K562 (cell line): ENCODE measurements at regions not wholly inside any gene's neighbourhood (a gene's known extent, or its start where the extent isn't known, plus 50 kb on each side); places are given as distances from the start of the nearest gene placed in this dataset.

Experiments
- ATAC-seq: fragments of 200-7000 bp; cut with Tn5 transposase; 3 replicates; pipeline ENCODE4 v1.9.1; 2020; ENCODE audit warnings: moderate library complexity
- BruUV-seq: library from RNA; stranded (reverse); fragments of 400-500 nt; replicated peaks from 2 replicates; lab custom pipeline; 2021; lab: Mats Ljungman, UMichigan
- CTCF ChIA-PET: fragments of 300-600 bp; formaldehyde crosslinking; extraction: SDS; loops from one replicate; lab custom pipeline; 2021; ENCODE audit warnings: low intra/inter-chr PET ratio; lab: Yijun Ruan, JAX
- POLR2A ChIA-PET: fragments of 300-600, 350-650 bp; sonication (Branson Sonifier 250); formaldehyde crosslinking; extraction: SDS; loops from one replicate; lab custom pipeline; 2021; ENCODE audit warnings: antibody characterized with exemption, inconsistent platforms; lab: Yijun Ruan, JAX
- DNase-seq, 4 experiments: peaks; one replicate each; pipeline versions ENCODE4 v3.0.0 to v3.0.0-alpha.2; 2011 to 2018; ENCODE audit warnings: low spot score in 3 of 4, mixed read lengths in 3 of 4; ENCODE audit errors: extremely low read depth in 1 of 4
- FAIRE-seq: peaks from 2 replicates; lab custom pipeline; 2011; peaks lifted over from hg19 to GRCh38; lab: Jason Lieb, UNC
- H2AFZ ChIP-seq: 2 replicates; pipeline ENCODE4 v1.6.0; 2011; ENCODE audit warnings: low read depth, low read length, control low read depth, inconsistent platforms
- H3K27ac ChIP-seq: fragments of 200-600 bp; 3 replicates; pipeline ENCODE4 v1.8.0; 2011; ENCODE audit warnings: low read depth, mild to moderate bottlenecking, control low read depth, inconsistent platforms, low read length, moderate library complexity, mixed read lengths; ENCODE audit errors: extremely low read depth
- H3K27me3 ChIP-seq, 2 experiments: fragments of 300-600 bp in 1 of 2; 2 replicates in 1 of 2; 3 replicates in 1 of 2; pipeline versions ENCODE4 v1.6.0 to v1.8.0; 2011; ENCODE audit warnings: inconsistent platforms in 2 of 2, low read length in 2 of 2, mild to moderate bottlenecking in 1 of 2, mixed read lengths in 1 of 2, moderate library complexity in 1 of 2; ENCODE audit not compliant: control insufficient read depth in 2 of 2, insufficient read depth in 2 of 2
- H3K36me3 ChIP-seq: fragments of 300-600 bp; 3 replicates; pipeline ENCODE4 v1.8.0; 2011; ENCODE audit warnings: mild to moderate bottlenecking, low read length, inconsistent platforms; ENCODE audit not compliant: control insufficient read depth, insufficient read depth
- H3K4me1 ChIP-seq, 2 experiments: fragments of 200-600 bp in 1 of 2; replicated peaks in 1 of 2; 2 replicates in 1 of 2; 3 replicates in 1 of 2; pipeline versions ENCODE4 v1.5.1 to v1.8.0; 2011; ENCODE audit warnings: inconsistent platforms in 2 of 2, low read length in 2 of 2, mild to moderate bottlenecking in 1 of 2, mixed read lengths in 1 of 2, moderate library complexity in 1 of 2; ENCODE audit not compliant: control insufficient read depth in 2 of 2, insufficient read depth in 2 of 2
- H3K4me2 ChIP-seq: 2 replicates; pipeline ENCODE4 v1.6.1; 2011; ENCODE audit warnings: low read length, control low read depth, inconsistent platforms, mixed read lengths; ENCODE audit not compliant: insufficient read depth
- H3K4me3 ChIP-seq: fragments of 200-600 bp; sonication (generic), shearing (Covaris generic); 2 replicates; pipeline ENCODE4 v1.5.1; 2016; ENCODE audit warnings: control low read depth, inconsistent platforms
- H3K79me2 ChIP-seq: fragments of 200-600 bp; 3 replicates; pipeline ENCODE4 v1.8.0; 2011; ENCODE audit warnings: low read length, inconsistent platforms; ENCODE audit not compliant: control insufficient read depth, insufficient read depth
- H3K9ac ChIP-seq, 2 experiments: 2 replicates each; pipeline versions ENCODE4 v1.6.0 to v1.6.1; 2011; ENCODE audit warnings: low read depth in 2 of 2, low read length in 2 of 2, control low read depth in 1 of 2, inconsistent platforms in 1 of 2, mild to moderate bottlenecking in 1 of 2, mixed read lengths in 1 of 2; ENCODE audit not compliant: insufficient read depth in 1 of 2
- H3K9me1 ChIP-seq: one replicate; pipeline ENCODE4 v1.6.0; 2011; ENCODE audit warnings: inconsistent platforms, mild to moderate bottlenecking, low read length, moderate library complexity; ENCODE audit not compliant: control insufficient read depth, insufficient read depth
- H3K9me3 ChIP-seq: replicated peaks from 2 replicates; pipeline ENCODE4 v1.5.1; 2011; ENCODE audit warnings: low read depth, low read length, inconsistent platforms; ENCODE audit not compliant: control insufficient read depth, insufficient read depth
- H4K20me1 ChIP-seq: replicated peaks from 2 replicates; pipeline ENCODE4 v1.6.1; 2011; ENCODE audit warnings: low read length, inconsistent platforms, mixed read lengths; ENCODE audit not compliant: control insufficient read depth, insufficient read depth
- ASH1L ChIP-seq: fragments of 450-650 bp; IDR thresholded peaks from 2 replicates; pipeline ENCODE4 v1.6.1; 2018; ENCODE audit warnings: borderline replicate concordance, mild to moderate bottlenecking, low read depth; ENCODE audit not compliant: partially characterized antibody
- ATF4 ChIP-seq: fragments of 450-650 bp; formaldehyde crosslinking; IDR thresholded peaks from 2 replicates; pipeline ENCODE4 v1.4.0; 2022; ENCODE audit warnings: mild to moderate bottlenecking, moderate library complexity
- CBX2 ChIP-seq: fragments of 200-600 bp; sonication (generic); IDR thresholded peaks from one replicate; pipeline ENCODE4 v1.6.1; 2012; ENCODE audit warnings: mild to moderate bottlenecking, low read length, inconsistent platforms; ENCODE audit not compliant: insufficient read depth, poor library complexity, severe bottlenecking
- CHD1 ChIP-seq: fragments of 200-600 bp; sonication (generic); IDR thresholded peaks from one replicate; pipeline ENCODE4 v1.6.1; 2012; ENCODE audit warnings: mild to moderate bottlenecking, moderate library complexity, low read length, inconsistent platforms
- CLOCK ChIP-seq: fragments of 250-450 bp; sonication (Bioruptor Pico); IDR thresholded peaks from 2 replicates; pipeline ENCODE4 v1.4.0; 2020; ENCODE audit warnings: mild to moderate bottlenecking, moderate library complexity, borderline replicate concordance
- PBX2 ChIP-seq, 2 experiments: IDR thresholded peaks in 1 of 2; conservative IDR thresholded peaks in 1 of 2; 2 replicates each; pipeline ENCODE4 v1.6.1; 2016; ENCODE audit warnings: low read depth in 2 of 2, mild to moderate bottlenecking in 1 of 2, missing compliant biosample characterization in 1 of 2, missing genetic modification characterization in 1 of 2, moderate library complexity in 1 of 2
- RFX1 ChIP-seq: fragments of 450-650 bp; IDR thresholded peaks from 2 replicates; pipeline ENCODE4 v1.6.1; 2016; ENCODE audit warnings: mild to moderate bottlenecking, moderate library complexity
- TCF15 ChIP-seq: fragments of 250-450 bp; sonication (Bioruptor Pico); IDR thresholded peaks from 2 replicates; pipeline ENCODE4 v1.8.0; 2022; ENCODE audit warnings: moderate library complexity, mild to moderate bottlenecking, inconsistent platforms
- ZNF217 ChIP-seq: sonication (generic); formaldehyde crosslinking; IDR thresholded peaks from 2 replicates; pipeline ENCODE4 v1.8.0; 2022; ENCODE audit warnings: mild to moderate bottlenecking, missing genetic modification reagents
- ZNF316 ChIP-seq: fragments of 450-650 bp; IDR thresholded peaks from 2 replicates; pipeline ENCODE4 v1.6.1; 2016
- WGBS: fragments of 100-300 bp; shearing (Covaris generic); methylation state at CpG from one replicate; pipeline ENCODE4 v1.1.6; 2016; ENCODE audit warnings: low coverage, mixed read lengths; ENCODE audit not compliant: insufficient coverage; ENCODE audit errors: missing lambda C conversion rate; 5-methylcytosine and 5-hydroxymethylcytosine counted together
- in situ Hi-C: fragments of 300-500 bp; cut with MboI; formaldehyde crosslinking; loops from 4 replicates; pipeline ENCODE4 v1.15.0; 2018; ENCODE audit warnings: inconsistent platforms, mixed read lengths
- intact Hi-C: fragments of 100-400 bp; cut with micrococcal nuclease; formaldehyde crosslinking; loops from 2 replicates; pipeline ENCODE4 v1.14.2; 2022

GRCh38 chr14:23725980-23726710, 90.0 kb downstream of the DHRS2 start:
- DNase-seq (no peak), ATAC-seq (no peak), FAIRE-seq (no peak)
- H3K4me1 ChIP-seq: no peaks in the 10 kb centered on the region; a peak in 1 of 5 replicates
- ChIA-PET CTCF (interaction anchor here (2.6 kb wide), 1 partner anchor 184 kb away, joined by 13 read pairs; no protein-coding TSS in a partner anchor), POLR2A (interaction anchor here (0.5 kb wide), 1 partner anchor 215 kb away, joined by 4 read pairs; no protein-coding TSS in a partner anchor)
- no peak overlapping the region for H3K4me2 ChIP-seq
- H3K9ac ChIP-seq: no peak overlapping the region
- WGBS: 8% methylated on average over 15 of the region's 16 CpGs
- no peaks in the 10 kb centered on the region for H3K9me1 ChIP-seq
- intact Hi-C loops (loop anchor here (5.0 kb wide), 1 partner anchor 94 kb away; no protein-coding TSS in a partner anchor), in situ Hi-C loops (no loop called here)
- H3K9me3 ChIP-seq: no peaks in the 10 kb centered on the region
- BruUV-seq: no TSS peak
- no peaks in the 10 kb centered on the region for H4K20me1 ChIP-seq
- H3K4me3 ChIP-seq: no peak overlapping the region
- H3K27ac ChIP-seq: no peak overlapping the region
- no peak overlapping the region for H2AFZ ChIP-seq
- no peaks in the 10 kb centered on the region for H3K79me2 ChIP-seq
- no peaks in the 10 kb centered on the region for H3K27me3 ChIP-seq
- no peaks in the 10 kb centered on the region for H3K36me3 ChIP-seq
- TF ChIP-seq ZNF217 (CRISPR knock-in tag): no peak
- TF ChIP-seq RFX1: no peak
- TF ChIP-seq CLOCK (CRISPR knock-in tag): no peak
- no peak for TF ChIP-seq ZNF316
- TF ChIP-seq CHD1: no peak
- TF ChIP-seq TCF15 (CRISPR knock-in tag): no peak
- TF ChIP-seq PBX2 (CRISPR knock-in tag; IDR thresholded peaks at IDR 0.05; ENCODE audit: low read depth): no peak
- TF ChIP-seq PBX2 (tag; conservative IDR thresholded peaks at IDR 0.05; ENCODE audit: low read depth): no peak
- no peak for TF ChIP-seq ASH1L
- no peak for TF ChIP-seq ATF4 (CRISPR knock-in tag)
- no peak for TF ChIP-seq CBX2
